Smooth muscle cell (in vitro differentiated cells): ENCODE measurements at regions not wholly inside any gene's neighbourhood (a gene's known extent, or its start where the extent isn't known, plus 50 kb on each side); places are given as distances from the start of the nearest gene placed in this dataset.

Experiments used
- DNase-seq: peaks from one replicate; lab custom pipeline; 2025; ENCODE audit not compliant: unreplicated experiment; lab: John Stamatoyannopoulos, UW
- H2AFZ ChIP-seq: fragments of 200-600 bp; sonication (generic); 2 replicates; pipeline ENCODE4 v1.6.0; 2016; ENCODE audit warnings: antibody characterized with exemption, low read depth, mild to moderate bottlenecking
- H3F3A ChIP-seq: fragments of 200-600 bp; sonication (generic); 2 replicates; pipeline ENCODE4 v1.6.0; 2017; ENCODE audit warnings: antibody characterized with exemption, low read depth
- H3K27ac ChIP-seq: fragments of 200-600 bp; sonication (generic); 2 replicates; pipeline ENCODE4 v1.5.1; 2016; ENCODE audit warnings: low read depth, mild to moderate bottlenecking
- H3K27me3 ChIP-seq: fragments of 200-600 bp; sonication (generic); 2 replicates; pipeline ENCODE4 v1.6.1; 2016; ENCODE audit warnings: low read depth, mild to moderate bottlenecking
- H3K36me3 ChIP-seq: fragments of 200-600 bp; sonication (generic); 2 replicates; pipeline ENCODE4 v1.5.1; 2016; ENCODE audit warnings: low read depth
- H3K4me1 ChIP-seq: fragments of 200-600 bp; sonication (generic); 2 replicates; pipeline ENCODE4 v1.5.1; 2016; ENCODE audit warnings: low read depth
- H3K4me2 ChIP-seq: fragments of 200-600 bp; sonication (generic); 2 replicates; pipeline ENCODE4 v1.6.0; 2016; ENCODE audit warnings: mild to moderate bottlenecking
- H3K4me3 ChIP-seq: fragments of 200-600 bp; sonication (generic); 2 replicates; pipeline ENCODE4 v1.5.1; 2016; ENCODE audit warnings: mild to moderate bottlenecking
- H3K79me2 ChIP-seq: fragments of 200-600 bp; sonication (generic); 2 replicates; pipeline ENCODE4 v1.6.0; 2016; ENCODE audit warnings: low read depth, mild to moderate bottlenecking
- H3K9ac ChIP-seq: fragments of 200-600 bp; sonication (generic); 2 replicates; pipeline ENCODE4 v1.6.0; 2016; ENCODE audit warnings: low read depth
- H3K9me3 ChIP-seq: fragments of 200-600 bp; sonication (generic); replicated peaks from 2 replicates; pipeline ENCODE4 v1.5.1; 2016; ENCODE audit warnings: low read depth
- H4K20me1 ChIP-seq: fragments of 200-600 bp; sonication (generic); 2 replicates; pipeline ENCODE4 v1.6.0; 2016; ENCODE audit warnings: low read depth
- CTCF ChIP-seq: fragments of 200-600 bp; sonication (generic); IDR thresholded peaks from 2 replicates; pipeline ENCODE4 v1.5.1; 2017; ENCODE audit warnings: borderline replicate concordance, mild to moderate bottlenecking, antibody characterized with exemption; ENCODE audit not compliant: insufficient read depth, poor library complexity, severe bottlenecking
- WGBS: methylation state at CpG from one replicate; pipeline ENCODE4 v1.1.7; 2016; ENCODE audit warnings: low lambda C conversion rate; 5-methylcytosine and 5-hydroxymethylcytosine counted together

GRCh38 chr13:74567485-74567884 lies 433.3 kb upstream of the KLF12 start:
- no peaks in the 10 kb centered on the region for H3K36me3 ChIP-seq
- H3K9ac ChIP-seq, result no peak overlapping the region
- H3K79me2 ChIP-seq, result no peaks in the 10 kb centered on the region
- no peaks in the 10 kb centered on the region for H3K27me3 ChIP-seq
- H3K9me3 ChIP-seq, result no peaks in the 10 kb centered on the region
- no peak for DNase-seq
- no peak overlapping the region for H3K4me2 ChIP-seq
- no peaks in the 10 kb centered on the region for H3F3A ChIP-seq
- no peaks in the 10 kb centered on the region for H4K20me1 ChIP-seq
- peaks cover 10% of the 10 kb centered on the region for H3K4me1 ChIP-seq
- no peak overlapping the region for H2AFZ ChIP-seq
- WGBS, result 95% methylated on average over 3 of the region's 3 CpGs
- TF ChIP-seq CTCF, result no peak
- no peak overlapping the region for H3K27ac ChIP-seq
- no peak overlapping the region for H3K4me3 ChIP-seq

GRCh38 chr13:74562381-74562780 lies 428.2 kb upstream of the KLF12 start:
- no peaks in the 10 kb centered on the region for H3F3A ChIP-seq
- no peak for TF ChIP-seq CTCF
- no peak overlapping the region for H2AFZ ChIP-seq
- 100% methylated on average over 1 of the region's 1 CpG for WGBS
- no peak overlapping the region for H3K4me2 ChIP-seq
- no peak overlapping the region for H3K27ac ChIP-seq
- no peak overlapping the region for H3K4me3 ChIP-seq
- no peaks in the 10 kb centered on the region for H3K9me3 ChIP-seq
- DNase-seq, result no peak
- H3K4me1 ChIP-seq, result no peaks in the 10 kb centered on the region
- H3K79me2 ChIP-seq, result no peaks in the 10 kb centered on the region
- H3K9ac ChIP-seq, result no peak overlapping the region
- no peaks in the 10 kb centered on the region for H3K36me3 ChIP-seq
- H4K20me1 ChIP-seq, result no peaks in the 10 kb centered on the region
- no peaks in the 10 kb centered on the region for H3K27me3 ChIP-seq

- Histone ChIP-seq H3K27ac (no peak overlapping the region), H3K4me3 (no peak overlapping the region), H3F3A (no peaks in the 10 kb centered on the region), H3K4me1 (no peaks in the 10 kb centered on the region), H2AFZ (no peak overlapping the region), H3K79me2 (no peaks in the 10 kb centered on the region), H4K20me1 (no peaks in the 10 kb centered on the region), H3K9ac (no peak overlapping the region), H3K4me2 (no peak overlapping the region), H3K27me3 (no peaks in the 10 kb centered on the region), H3K36me3 (no peaks in the 10 kb centered on the region), H3K9me3 (no peaks in the 10 kb centered on the region)
- DNase-seq, result no peak
- TF ChIP-seq CTCF, result no peak
These were observed 427.0 kb upstream of the KLF12 start for GRCh38 chr13:74561155-74561554.

GRCh38 chr13:74560325-74560724 lies 426.1 kb upstream of the KLF12 start:
- no peaks in the 10 kb centered on the region for H4K20me1 ChIP-seq
- no peak overlapping the region for H2AFZ ChIP-seq
- H3K27ac ChIP-seq, result no peak overlapping the region
- H3K9ac ChIP-seq, result no peak overlapping the region
- no peaks in the 10 kb centered on the region for H3K36me3 ChIP-seq
- no peak overlapping the region for H3K4me3 ChIP-seq
- 93% methylated on average over 4 of the region's 4 CpGs for whole genome bisulfite sequencing
- no peaks in the 10 kb centered on the region for H3K79me2 ChIP-seq
- TF ChIP-seq CTCF, result no peak
- H3K4me1 ChIP-seq, result no peaks in the 10 kb centered on the region
- H3F3A ChIP-seq, result no peaks in the 10 kb centered on the region
- no peak for DNase-seq
- no peak overlapping the region for H3K4me2 ChIP-seq
- no peaks in the 10 kb centered on the region for H3K27me3 ChIP-seq
- H3K9me3 ChIP-seq, result no peaks in the 10 kb centered on the region
